H1 (cell line): ENCODE measurements at regions not wholly inside any gene's neighbourhood (a gene's known extent, or its start where the extent isn't known, plus 50 kb on each side); places are given as distances from the start of the nearest gene placed in this dataset.

Experiments used
- CTCF ChIA-PET: fragments of 300-600 bp; sonication (Branson Sonifier 250); formaldehyde crosslinking; loops from one replicate; lab custom pipeline; 2021; ENCODE audit not compliant: partially characterized antibody; lab: Charles Lee
- POLR2A ChIA-PET: fragments of 300-600 bp; sonication (Branson Sonifier 250); formaldehyde crosslinking; loops from one replicate; lab custom pipeline; 2021; ENCODE audit warnings: inconsistent platforms; ENCODE audit not compliant: partially characterized antibody; lab: Charles Lee
- DNase-seq, 2 experiments: peaks; one replicate each; pipeline versions ENCODE4 v3.0.0 to v3.0.0-alpha.2; 2010 to 2022; ENCODE audit warnings: low spot score in 2 of 2, low read depth in 1 of 2, mixed read lengths in 1 of 2
- FAIRE-seq: peaks from 2 replicates; lab custom pipeline; 2011; peaks lifted over from hg19 to GRCh38; lab: Jason Lieb, UNC
- H2AFZ ChIP-seq: 2 replicates; pipeline ENCODE4 v1.8.1; 2012; ENCODE audit warnings: low read length, inconsistent platforms
- H2AK5ac ChIP-seq: 2 replicates; pipeline ENCODE4 v1.6.1; 2013; ENCODE audit warnings: low read depth, low read length
- H2BK120ac ChIP-seq: replicated peaks from 2 replicates; pipeline ENCODE3; 2013; ENCODE audit warnings: low read depth, low read length, inconsistent platforms
- H2BK12ac ChIP-seq: 2 replicates; pipeline ENCODE4 v1.6.1; 2013; ENCODE audit warnings: low read depth, low read length
- H2BK15ac ChIP-seq: 2 replicates; pipeline ENCODE4 v1.6.1; 2013; ENCODE audit warnings: low read length
- H2BK20ac ChIP-seq: 2 replicates; pipeline ENCODE4 v1.6.1; 2013; ENCODE audit warnings: low read length
- H2BK5ac ChIP-seq: 2 replicates; pipeline ENCODE4 v1.6.1; 2013; ENCODE audit warnings: low read depth, low read length
- H3K14ac ChIP-seq: 2 replicates; pipeline ENCODE4 v1.6.1; 2013; ENCODE audit warnings: inconsistent platforms; ENCODE audit not compliant: insufficient read length
- H3K18ac ChIP-seq: 2 replicates; pipeline ENCODE4 v1.6.1; 2013; ENCODE audit warnings: low read length; ENCODE audit errors: extremely low read depth
- H3K23ac ChIP-seq: 2 replicates; pipeline ENCODE4 v1.6.1; 2013; ENCODE audit warnings: inconsistent platforms; ENCODE audit not compliant: insufficient read length
- H3K23me2 ChIP-seq: 2 replicates; pipeline ENCODE4 v1.6.1; 2013; ENCODE audit warnings: low read depth, low read length
- H3K27ac ChIP-seq: 2 replicates; pipeline ENCODE4 v1.6.1; 2011; ENCODE audit warnings: low read depth, low read length, inconsistent platforms
- H3K27me3 ChIP-seq, 4 experiments: replicated peaks in 1 of 4; 1 replicate in 1 of 4; 2 replicates in 3 of 4; pipeline versions ENCODE4 v1.6.1 to v1.8.1; 2011 to 2013; ENCODE audit warnings: low read length in 3 of 4, mild to moderate bottlenecking in 3 of 4, inconsistent platforms in 2 of 4, mixed read lengths in 2 of 4, moderate library complexity in 1 of 4; ENCODE audit not compliant: control insufficient read depth in 3 of 4, insufficient read depth in 3 of 4; ENCODE audit errors: extremely low read depth in 1 of 4
- H3K36me3 ChIP-seq, 4 experiments: 2 replicates each; pipeline versions ENCODE4 v1.6.1 to v1.8.1; 2011 to 2013; ENCODE audit warnings: mild to moderate bottlenecking in 4 of 4, low read length in 3 of 4, moderate library complexity in 2 of 4, control low read depth in 1 of 4, inconsistent platforms in 1 of 4; ENCODE audit not compliant: insufficient read depth in 4 of 4, control insufficient read depth in 2 of 4
- H3K4ac ChIP-seq: replicated peaks from 2 replicates; pipeline ENCODE3; 2013; ENCODE audit warnings: low read length, low read depth, mixed read lengths, inconsistent platforms; ENCODE audit not compliant: insufficient read length
- H3K4me1 ChIP-seq, 4 experiments: replicated peaks in 1 of 4; 1 replicate in 1 of 4; 2 replicates in 3 of 4; pipeline versions ENCODE4 v1.6.1 to v1.8.1; 2011 to 2013; ENCODE audit warnings: low read length in 3 of 4, inconsistent platforms in 2 of 4, mixed read lengths in 1 of 4; ENCODE audit not compliant: insufficient read depth in 4 of 4, control insufficient read depth in 3 of 4
- H3K4me2 ChIP-seq, 2 experiments: 2 replicates each; pipeline versions ENCODE4 v1.6.1 to v1.8.1; 2011 to 2013; ENCODE audit warnings: low read depth in 2 of 2, low read length in 2 of 2, control low read depth in 1 of 2, inconsistent platforms in 1 of 2, mild to moderate bottlenecking in 1 of 2; ENCODE audit not compliant: insufficient read depth in 1 of 2
- H3K4me3 ChIP-seq, 4 experiments: fragments of 200-600, 300-600 bp in 1 of 4; sonication (generic), shearing (Covaris generic), sonication (Bioruptor Twin) in 1 of 4; 2 replicates each; pipeline versions ENCODE4 v1.5.1 to v1.8.1; 2011 to 2016; ENCODE audit warnings: low read length in 4 of 4, low read depth in 3 of 4, control low read depth in 2 of 4, inconsistent platforms in 2 of 4, mild to moderate bottlenecking in 2 of 4, mixed read lengths in 1 of 4, moderate library complexity in 1 of 4; ENCODE audit not compliant: insufficient read depth in 2 of 4; ENCODE audit errors: extremely low read depth in 1 of 4
- H3K56ac ChIP-seq: replicated peaks from 2 replicates; pipeline ENCODE3; 2013; ENCODE audit warnings: low read depth, mild to moderate bottlenecking, mixed read lengths, low read length, inconsistent platforms; ENCODE audit not compliant: insufficient read length
- H3K79me1 ChIP-seq: 2 replicates; pipeline ENCODE4 v1.6.1; 2013; ENCODE audit warnings: low read depth, low read length, control low read depth
- H3K79me2 ChIP-seq, 2 experiments: 2 replicates each; pipeline versions ENCODE4 v1.6.1 to v1.8.1; 2012 to 2013; ENCODE audit warnings: low read length in 2 of 2, mild to moderate bottlenecking in 2 of 2, inconsistent platforms in 1 of 2; ENCODE audit not compliant: insufficient read depth in 2 of 2, control insufficient read depth in 1 of 2
- H3K9ac ChIP-seq, 4 experiments: replicated peaks in 1 of 4; 1 replicate in 1 of 4; 2 replicates in 3 of 4; pipeline versions ENCODE4 v1.6.1 to v1.8.1; 2011 to 2013; ENCODE audit warnings: low read depth in 3 of 4, low read length in 3 of 4, control low read depth in 2 of 4, mild to moderate bottlenecking in 2 of 4, moderate library complexity in 2 of 4, inconsistent platforms in 1 of 4; ENCODE audit errors: extremely low read depth in 1 of 4
- H3K9me3 ChIP-seq, 2 experiments: 2 replicates each; pipeline versions ENCODE4 v1.6.1 to v1.8.1; 2012 to 2013; ENCODE audit warnings: mild to moderate bottlenecking in 2 of 2, moderate library complexity in 2 of 2, control low read depth in 1 of 2, inconsistent platforms in 1 of 2, low read depth in 1 of 2, low read length in 1 of 2, mixed read lengths in 1 of 2; ENCODE audit not compliant: insufficient read depth in 2 of 2
- H4K20me1 ChIP-seq, 2 experiments: replicated peaks in 1 of 2; 2 replicates each; pipeline versions ENCODE3 to v1.8.1; 2011 to 2013; ENCODE audit warnings: inconsistent platforms in 2 of 2, low read length in 2 of 2, mild to moderate bottlenecking in 1 of 2; ENCODE audit not compliant: insufficient read depth in 2 of 2, control insufficient read depth in 1 of 2
- H4K5ac ChIP-seq: 2 replicates; pipeline ENCODE4 v1.6.1; 2013; ENCODE audit warnings: low read length, low read depth, mixed read lengths, inconsistent platforms; ENCODE audit not compliant: insufficient read length
- H4K8ac ChIP-seq: 2 replicates; pipeline ENCODE4 v1.8.0; 2013; ENCODE audit warnings: mild to moderate bottlenecking, moderate library complexity, low read length, inconsistent platforms; ENCODE audit not compliant: insufficient read depth; ENCODE audit errors: extremely low read depth
- H4K91ac ChIP-seq: replicated peaks from 2 replicates; pipeline ENCODE3; 2013; ENCODE audit warnings: low read length, mixed read lengths, inconsistent platforms; ENCODE audit not compliant: insufficient read length
- CBX8 ChIP-seq: fragments of 300-800, 300-1000 bp; sonication (generic); IDR thresholded peaks from 2 replicates; pipeline ENCODE4 v1.7.1; 2016; ENCODE audit warnings: low read depth, low read length, borderline replicate concordance
- EZH2 ChIP-seq: fragments of 200-600 bp; sonication (generic); IDR thresholded peaks from 2 replicates; pipeline ENCODE4 v1.7.1; 2012; ENCODE audit warnings: low read depth, mild to moderate bottlenecking, moderate library complexity, low read length, inconsistent platforms; ENCODE audit not compliant: severe bottlenecking
- FOSL1 ChIP-seq: IDR thresholded peaks from 2 replicates; pipeline ENCODE4 v1.6.1; 2011; ENCODE audit warnings: mild to moderate bottlenecking, low read depth, low read length, moderate library complexity; ENCODE audit not compliant: insufficient read depth
- GABPA ChIP-seq: IDR thresholded peaks from 2 replicates; pipeline ENCODE4 v1.6.1; 2011; ENCODE audit warnings: mild to moderate bottlenecking, low read length, moderate library complexity, borderline replicate concordance; ENCODE audit not compliant: insufficient read depth
- HDAC6 ChIP-seq: IDR thresholded peaks from one replicate; pipeline ENCODE4 v1.7.1; 2012; ENCODE audit warnings: low read depth, mild to moderate bottlenecking, inconsistent platforms, low read length, moderate library complexity
- JUN ChIP-seq: IDR thresholded peaks from 2 replicates; pipeline ENCODE4 v1.6.1; 2011; ENCODE audit warnings: low read depth, mild to moderate bottlenecking, improper control_type of control experiment, low read length
- NANOG ChIP-seq: IDR thresholded peaks from 2 replicates; pipeline ENCODE4 v1.6.1; 2011; ENCODE audit warnings: low read length, low read depth, mild to moderate bottlenecking, inconsistent platforms; ENCODE audit not compliant: insufficient read depth, poor library complexity, severe bottlenecking
- POLR2A ChIP-seq, 2 experiments: IDR thresholded peaks; 1 replicate in 1 of 2; 2 replicates in 1 of 2; pipeline ENCODE4 v1.6.1; 2011; ENCODE audit warnings: low read depth in 2 of 2, low read length in 2 of 2, mild to moderate bottlenecking in 2 of 2; ENCODE audit errors: control extremely low read depth in 1 of 2
- RFX5 ChIP-seq: IDR thresholded peaks from 2 replicates; pipeline ENCODE4 v1.6.1; 2011; ENCODE audit warnings: low read depth, low read length, improper control_type of control experiment, borderline replicate concordance
- RNF2 ChIP-seq: fragments of 200-900, 300-1000 bp; sonication (generic); IDR thresholded peaks from 2 replicates; pipeline ENCODE4 v1.7.1; 2016; ENCODE audit warnings: borderline replicate concordance, low read depth, mild to moderate bottlenecking, antibody characterized with exemption, low read length; ENCODE audit not compliant: poor library complexity, severe bottlenecking; ENCODE audit errors: missing control alignments
- RXRA ChIP-seq: IDR thresholded peaks from 2 replicates; pipeline ENCODE4 v1.6.1; 2011; ENCODE audit warnings: low read depth, mild to moderate bottlenecking, low read length, moderate library complexity; ENCODE audit not compliant: insufficient read depth
- SP4 ChIP-seq: IDR thresholded peaks from 2 replicates; pipeline ENCODE4 v1.6.1; 2012; ENCODE audit warnings: low read length, inconsistent platforms
- SRF ChIP-seq: IDR thresholded peaks from 2 replicates; pipeline ENCODE4 v1.6.1; 2011; ENCODE audit warnings: mild to moderate bottlenecking, low read depth, low read length, moderate library complexity
- SUZ12 ChIP-seq: fragments of 200-600 bp; sonication (generic); IDR thresholded peaks from 2 replicates; pipeline ENCODE4 v1.6.1; 2012; ENCODE audit warnings: mild to moderate bottlenecking, inconsistent platforms, low read length, moderate library complexity, mixed read lengths
- TAF7 ChIP-seq: optimal IDR thresholded peaks from 2 replicates; pipeline ENCODE3; 2011; ENCODE audit warnings: low read depth, mild to moderate bottlenecking, inconsistent platforms, low read length, moderate library complexity, borderline replicate concordance
- WGBS, 2 experiments: shearing (Covaris generic) in 1 of 2; methylation state at CpG; one replicate each; pipeline versions ENCODE4 v1.1.6 to v1.1.7; 2013 to 2015; ENCODE audit warnings: low lambda C conversion rate in 2 of 2, mixed read lengths in 2 of 2, inconsistent platforms in 1 of 2, low coverage in 1 of 2, missing lambda C conversion rate in 1 of 2; ENCODE audit not compliant: insufficient replicate concordance in 2 of 2, insufficient coverage in 1 of 2, insufficient read length in 1 of 2; ENCODE audit errors: extremely low coverage in 1 of 2, missing lambda C conversion rate in 1 of 2; 5-methylcytosine and 5-hydroxymethylcytosine counted together

DNA sequence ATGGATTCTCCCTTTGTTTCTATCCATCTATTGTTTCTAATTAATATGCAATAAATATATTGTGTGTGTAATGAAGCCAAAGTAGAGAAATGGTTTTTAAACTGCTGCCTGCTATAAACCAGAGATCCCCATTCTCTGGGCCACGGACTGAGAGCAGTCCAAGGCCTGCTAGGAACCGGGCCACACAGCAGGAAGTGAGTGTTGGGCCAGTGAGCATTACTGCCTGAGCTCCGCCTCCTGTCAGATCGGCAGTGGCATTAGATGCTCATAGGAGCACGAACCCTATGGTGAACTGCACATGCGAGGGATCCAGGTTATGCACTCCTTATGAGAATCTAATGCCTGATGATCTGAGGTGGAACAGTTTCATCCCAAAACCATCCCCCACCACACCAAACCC lies 85.2 kb upstream of the POMGNT2 start:
- Histone ChIP-seq H4K8ac (no peak overlapping the region), H3K4me3 (no peak overlapping the region), H3K4me1 (no peaks in the 10 kb centered on the region), H3K27me3 (peaks cover 0 to 1% (median 0%) of the 10 kb centered on the region in 4 experiments; a peak in 1 of 7 replicates), H2BK5ac (no peak overlapping the region), H2AFZ (no peak overlapping the region), H3K79me2 (no peaks in the 10 kb centered on the region), H3K4me2 (no peak overlapping the region), H2BK12ac (no peak overlapping the region), H3K79me1 (no peaks in the 10 kb centered on the region), H3K23me2 (no peaks in the 10 kb centered on the region), H2BK20ac (no peak overlapping the region), H3K36me3 (no peaks in the 10 kb centered on the region), H3K9ac (no peak overlapping the region), H3K9me3 (peaks cover 0 to 2% of the 10 kb centered on the region in 2 experiments; a peak in 2 of 4 replicates), H2BK120ac (no peak overlapping the region), H3K56ac (no peak overlapping the region), H4K91ac (no peak overlapping the region), H3K18ac (no peak overlapping the region), H2AK5ac (no peak overlapping the region), H3K14ac (no peak overlapping the region), H4K20me1 (no peaks in the 10 kb centered on the region), H3K23ac (no peak overlapping the region), H4K5ac (no peak overlapping the region), H3K4ac (no peak overlapping the region), H3K27ac (no peak overlapping the region), H2BK15ac (no peak overlapping the region)
- no peak for DNase-seq
- POLR2A ChIA-PET = no interaction called here
- 96% methylated on average over 6 of the region's 6 CpGs; no CpG with 5 or more reads in 1 of the 2 experiments for WGBS, 2 experiments
- CTCF ChIA-PET = no interaction called here
- FAIRE-seq = no peak
- TF ChIP-seq RNF2 (no peak), RFX5 (no peak), RXRA (no peak), SRF (no peak), TAF7 (no peak), SUZ12 (no peak), FOSL1 (no peak), NANOG (no peak), GABPA (no peak), JUN (no peak), EZH2 (no peak), POLR2A (IDR thresholded peaks at IDR 0.05; ENCODE audit: control extremely low read depth in 1 of 2, low read depth in 2 of 2, low read length in 2 of 2) (no peak), SP4 (no peak), CBX8 (no peak), HDAC6 (no peak)
